ENCODE measurements at regions not wholly inside any gene's neighbourhood (a gene's known extent, or its start where the extent isn't known, plus 50 kb on each side); places are given as distances from the start of the nearest gene placed in this dataset.

GRCh38 chr18:41842886-41843285, 112.1 kb upstream of the PIK3C3 start:
- no peak for FAIRE-seq
- DNase-seq (ENCODE audit: insufficient read length, low spot score): no peak

- DNase-seq (ENCODE audit: insufficient read length, low spot score): no peak
- FAIRE-seq: no peak
These were observed 125.2 kb upstream of the PIK3C3 start for GRCh38 chr18:41829647-41830516.

GRCh38 chr18:41828137-41828536, 126.9 kb upstream of the PIK3C3 start:
- DNase-seq (ENCODE audit: insufficient read length, low spot score) (no peak), FAIRE-seq (no peak)

- FAIRE-seq (no peak), DNase-seq (ENCODE audit: insufficient read length, low spot score) (no peak)
These were observed 134.2 kb upstream of the PIK3C3 start for GRCh38 chr18:41820784-41821183.

GRCh38 chr18:41818381-41819355, 136.4 kb upstream of the PIK3C3 start:
- no peak for FAIRE-seq
- no peak for DNase-seq (ENCODE audit: insufficient read length, low spot score)

GRCh38 chr18:41814651-41815050, 140.4 kb upstream of the PIK3C3 start:
- DNase-seq (ENCODE audit: insufficient read length, low spot score) (no peak), FAIRE-seq (no peak)

- DNase-seq (ENCODE audit: insufficient read length, low spot score): no peak
- FAIRE-seq: no peak
These were observed 145.4 kb upstream of the PIK3C3 start for GRCh38 chr18:41809652-41810051.

- FAIRE-seq: no peak
- DNase-seq (ENCODE audit: insufficient read length, low spot score): no peak
These were observed 149.7 kb upstream of the PIK3C3 start for GRCh38 chr18:41805341-41805740.

GRCh38 chr18:41798879-41799278, 156.2 kb upstream of the PIK3C3 start:
- FAIRE-seq: no peak
- DNase-seq (ENCODE audit: insufficient read length, low spot score): no peak

GRCh38 chr18:41790687-41791086, 164.3 kb upstream of the PIK3C3 start:
- FAIRE-seq (no peak), DNase-seq (ENCODE audit: insufficient read length, low spot score) (no peak)

- DNase-seq (ENCODE audit: insufficient read length, low spot score) (no peak), FAIRE-seq (no peak)
These were observed 166.0 kb upstream of the PIK3C3 start for GRCh38 chr18:41789001-41789400.

- DNase-seq (ENCODE audit: insufficient read length, low spot score) (no peak), FAIRE-seq (no peak)
These were observed 171.2 kb upstream of the PIK3C3 start for GRCh38 chr18:41783879-41784278.

GRCh38 chr18:41783065-41783818, 171.8 kb upstream of the PIK3C3 start:
- no peak for FAIRE-seq

GRCh38 chr18:41771973-41772372, 183.1 kb upstream of the PIK3C3 start:
- no peak for FAIRE-seq
- DNase-seq (ENCODE audit: insufficient read length, low spot score): no peak

More at GRCh38 chr18:41783065-41783818, 171.8 kb upstream of the PIK3C3 start:
- no peak for DNase-seq (ENCODE audit: insufficient read length, low spot score)

- DNase-seq (ENCODE audit: insufficient read length, low spot score) (no peak), FAIRE-seq (no peak)
These were observed 185.8 kb upstream of the PIK3C3 start for GRCh38 chr18:41769265-41769664.

- DNase-seq (ENCODE audit: insufficient read length, low spot score) (no peak), FAIRE-seq (no peak)
These were observed 186.6 kb upstream of the PIK3C3 start for GRCh38 chr18:41768467-41768866.

GRCh38 chr18:41767960-41768359, 187.1 kb upstream of the PIK3C3 start:
- FAIRE-seq (no peak), DNase-seq (ENCODE audit: insufficient read length, low spot score) (no peak)

- FAIRE-seq: no peak
- DNase-seq (ENCODE audit: insufficient read length, low spot score): no peak
These were observed 189.6 kb upstream of the PIK3C3 start for GRCh38 chr18:41765460-41765859.

GRCh38 chr18:41763361-41763760, 191.7 kb upstream of the PIK3C3 start:
- FAIRE-seq (no peak), DNase-seq (ENCODE audit: insufficient read length, low spot score) (no peak)

- DNase-seq (ENCODE audit: insufficient read length, low spot score) (no peak), FAIRE-seq (no peak)
These were observed 193.6 kb upstream of the PIK3C3 start for GRCh38 chr18:41761333-41762018.
